Lower leg skin (tissue), 4 donors: ENCODE measurements at regions not wholly inside any gene's neighbourhood (a gene's known extent, or its start where the extent isn't known, plus 50 kb on each side); places are given as distances from the start of the nearest gene placed in this dataset.

ENCODE experiments used
- DNase-seq, 2 donors: peaks; one replicate each; pipeline ENCODE4 v3.0.0-alpha.2; 2019; ENCODE audit warnings: low spot score in 2 of 2
- H3K4me3 ChIP-seq: fragments of 200-600 bp; sonication (generic); 2 replicates; pipeline ENCODE4 v1.5.1; 2017; ENCODE audit warnings: mild to moderate bottlenecking, low read depth; ENCODE audit not compliant: poor library complexity, severe bottlenecking
- POLR2A ChIP-seq, 2 donors: fragments of 450-650 bp; IDR thresholded peaks; one replicate each; pipeline ENCODE4 v1.6.1; 2016 to 2017; ENCODE audit warnings: antibody characterized with exemption in 2 of 2, mild to moderate bottlenecking in 1 of 2, moderate library complexity in 1 of 2
- WGBS, 2 donors: methylation state at CpG; one replicate each; pipeline ENCODE4 v1.1.5; 2018; 5-methylcytosine and 5-hydroxymethylcytosine counted together
- intact Hi-C: fragments of 100-400 bp; cut with DNase I; formaldehyde crosslinking; loops from one replicate; pipeline ENCODE4 v1.15.0; 2023; ENCODE audit warnings: low total_unique reads
- TF ChIP-seq, protein P1 (sequence below), 3 donors: fragments of 450-650 bp; IDR thresholded peaks; one replicate each; pipeline ENCODE4 v1.5.1; 2016; ENCODE audit warnings: antibody characterized with exemption in 3 of 3, mild to moderate bottlenecking in 3 of 3, moderate library complexity in 2 of 3

DNA sequence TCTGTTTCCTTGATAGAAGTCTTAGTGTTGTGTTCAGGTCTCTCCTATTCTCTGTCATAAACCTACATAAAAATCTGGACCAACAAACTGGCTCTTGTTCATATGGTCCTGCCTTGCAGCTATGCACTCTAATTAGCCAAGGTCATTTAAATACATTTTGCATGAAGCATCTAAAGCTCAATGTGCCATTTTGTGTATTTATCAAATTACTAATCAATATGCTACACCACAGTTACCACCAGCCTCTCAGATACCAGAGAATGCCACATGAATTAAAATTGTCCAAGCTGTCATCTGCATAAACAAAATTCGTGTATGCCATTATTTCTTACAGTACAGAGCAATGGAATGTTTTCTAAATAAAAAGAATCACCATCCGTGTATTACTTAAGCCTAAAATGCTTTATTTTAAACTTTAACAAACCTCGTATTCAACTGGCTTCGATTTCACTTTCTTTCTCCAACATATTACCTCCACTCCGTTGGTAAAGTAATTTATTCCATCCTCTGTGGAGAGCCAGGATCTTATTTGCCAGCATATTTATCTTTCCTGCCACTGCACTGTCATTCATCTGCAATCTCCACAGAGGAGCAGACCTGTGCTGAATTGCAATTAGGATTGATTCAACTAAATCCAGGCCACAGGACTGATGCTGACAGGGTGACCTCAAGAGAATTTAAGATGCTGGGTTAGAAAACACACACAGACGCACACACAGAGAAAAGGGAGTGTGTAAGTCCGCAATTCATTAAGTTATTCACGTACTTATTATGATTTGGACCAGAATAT, 284.1 kb upstream of the FOXG1 start:
- TF ChIP-seq, protein P1, sequence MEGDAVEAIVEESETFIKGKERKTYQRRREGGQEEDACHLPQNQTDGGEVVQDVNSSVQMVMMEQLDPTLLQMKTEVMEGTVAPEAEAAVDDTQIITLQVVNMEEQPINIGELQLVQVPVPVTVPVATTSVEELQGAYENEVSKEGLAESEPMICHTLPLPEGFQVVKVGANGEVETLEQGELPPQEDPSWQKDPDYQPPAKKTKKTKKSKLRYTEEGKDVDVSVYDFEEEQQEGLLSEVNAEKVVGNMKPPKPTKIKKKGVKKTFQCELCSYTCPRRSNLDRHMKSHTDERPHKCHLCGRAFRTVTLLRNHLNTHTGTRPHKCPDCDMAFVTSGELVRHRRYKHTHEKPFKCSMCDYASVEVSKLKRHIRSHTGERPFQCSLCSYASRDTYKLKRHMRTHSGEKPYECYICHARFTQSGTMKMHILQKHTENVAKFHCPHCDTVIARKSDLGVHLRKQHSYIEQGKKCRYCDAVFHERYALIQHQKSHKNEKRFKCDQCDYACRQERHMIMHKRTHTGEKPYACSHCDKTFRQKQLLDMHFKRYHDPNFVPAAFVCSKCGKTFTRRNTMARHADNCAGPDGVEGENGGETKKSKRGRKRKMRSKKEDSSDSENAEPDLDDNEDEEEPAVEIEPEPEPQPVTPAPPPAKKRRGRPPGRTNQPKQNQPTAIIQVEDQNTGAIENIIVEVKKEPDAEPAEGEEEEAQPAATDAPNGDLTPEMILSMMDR (IDR thresholded peaks at IDR 0.05) = no peak
- TF ChIP-seq POLR2A (IDR thresholded peaks at IDR 0.05) = no peak
- 65 to 67% methylated on average over 8 of the region's 8 CpGs for WGBS, 2 donors
- intact Hi-C loops = no loop called here

DNA sequence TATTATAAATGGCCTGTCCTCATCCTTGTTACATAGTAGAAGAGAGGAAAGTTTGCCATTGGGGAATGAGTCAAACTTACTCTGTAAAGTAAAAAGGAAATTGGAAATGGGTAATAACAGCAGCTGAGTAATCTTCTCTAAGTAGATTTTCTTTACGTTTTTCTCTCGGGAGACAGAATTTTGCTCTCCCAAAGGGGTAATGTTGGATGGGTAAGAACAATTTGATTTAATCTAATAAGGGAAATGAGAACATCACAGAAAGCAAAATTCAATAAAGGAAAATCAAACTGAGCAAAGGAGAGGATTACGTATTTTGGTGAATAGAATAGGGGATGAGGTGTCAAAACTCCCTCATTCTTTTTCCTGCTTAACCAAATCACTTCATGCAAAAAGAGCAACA, 283.1 kb upstream of the FOXG1 start:
- WGBS, 2 donors = 89% methylated on average over 3 of the region's 3 CpGs
- DNase-seq = no peak
- no peak overlapping the region for H3K4me3 ChIP-seq
- TF ChIP-seq POLR2A (IDR thresholded peaks at IDR 0.05) = no peak
- TF ChIP-seq, protein P1 (IDR thresholded peaks at IDR 0.05) = no peak
- intact Hi-C loops = no loop called here

More for the DNA sequence above, 284.1 kb upstream of the FOXG1 start:
- no peak overlapping the region for H3K4me3 ChIP-seq
- DNase-seq = no peak

DNA sequence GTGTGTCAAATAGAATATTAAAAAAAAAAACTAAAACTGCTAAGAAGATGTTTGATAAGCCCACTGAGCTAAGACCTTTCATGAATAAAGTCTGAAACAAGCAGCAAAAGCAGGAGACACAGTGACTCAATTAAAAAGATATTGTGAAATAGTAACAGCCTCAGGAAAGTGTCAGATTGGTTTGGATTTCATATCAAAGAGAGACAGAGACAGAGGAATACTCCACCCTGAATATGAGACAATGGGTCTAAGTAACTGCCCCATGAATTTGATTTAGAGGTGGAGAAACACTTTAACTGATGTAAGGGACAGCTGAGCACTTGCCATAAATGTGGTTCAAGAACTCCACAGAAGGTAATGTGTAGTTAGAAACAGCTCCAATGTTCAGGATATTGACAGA, 277.9 kb upstream of the FOXG1 start:
- no peak for TF ChIP-seq POLR2A (IDR thresholded peaks at IDR 0.05)
- TF ChIP-seq, protein P1 (IDR thresholded peaks at IDR 0.05) = no peak
- DNase-seq = no peak
- intact Hi-C loops = no loop called here

DNA sequence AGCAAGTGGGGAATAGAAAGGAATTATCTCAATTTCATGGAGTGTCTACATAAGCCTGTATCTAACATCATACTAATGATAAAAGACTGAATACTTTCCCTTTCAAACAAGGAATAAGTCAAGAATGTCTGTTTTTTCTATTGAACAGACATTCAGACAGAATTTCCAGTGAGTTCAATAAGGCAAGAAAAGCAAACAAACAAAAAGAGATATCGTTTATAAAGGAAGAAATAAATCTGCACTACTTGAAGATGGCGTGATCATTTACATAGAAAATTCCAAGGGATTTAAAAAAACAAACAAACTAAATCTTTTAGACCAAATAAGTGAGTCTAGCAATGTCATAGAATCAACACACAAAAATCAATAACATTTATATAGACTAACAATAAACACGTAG, 273.1 kb upstream of the FOXG1 start:
- 71 to 90% methylated on average over 3 of the region's 3 CpGs for WGBS, 2 donors

More for the DNA sequence above, 277.9 kb upstream of the FOXG1 start:
- no peak overlapping the region for H3K4me3 ChIP-seq

DNA sequence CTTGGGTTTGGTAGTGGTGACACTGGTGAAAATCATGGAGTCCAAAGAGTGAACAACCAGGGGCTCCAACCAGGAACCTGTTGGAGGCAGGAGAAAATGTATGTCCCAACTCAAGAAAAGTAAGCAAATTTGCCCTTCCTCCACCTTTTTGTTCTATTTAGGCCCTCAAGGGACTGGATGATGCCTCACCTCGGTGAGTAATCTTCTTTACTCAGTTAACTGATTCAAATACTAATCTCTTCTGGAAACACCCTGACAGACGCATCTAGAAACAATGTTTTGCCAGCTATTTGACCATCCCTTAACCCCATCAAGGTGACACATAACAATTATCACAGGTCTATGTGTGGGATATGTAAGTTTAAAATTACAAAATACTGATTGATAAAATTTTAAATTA, 272.4 kb upstream of the FOXG1 start:
- no peak for DNase-seq
- TF ChIP-seq POLR2A (IDR thresholded peaks at IDR 0.05) = no peak
- TF ChIP-seq, protein P1 (IDR thresholded peaks at IDR 0.05) = no peak
- H3K4me3 ChIP-seq = no peak overlapping the region
- WGBS, 2 donors = 41 to 59% methylated on average over 2 of the region's 2 CpGs
- intact Hi-C loops = no loop called here

More for the DNA sequence above, 273.1 kb upstream of the FOXG1 start:
- intact Hi-C loops = no loop called here
- no peak overlapping the region for H3K4me3 ChIP-seq
- TF ChIP-seq, protein P1 (IDR thresholded peaks at IDR 0.05) = no peak
- no peak for TF ChIP-seq POLR2A (IDR thresholded peaks at IDR 0.05)
- no peak for DNase-seq

DNA sequence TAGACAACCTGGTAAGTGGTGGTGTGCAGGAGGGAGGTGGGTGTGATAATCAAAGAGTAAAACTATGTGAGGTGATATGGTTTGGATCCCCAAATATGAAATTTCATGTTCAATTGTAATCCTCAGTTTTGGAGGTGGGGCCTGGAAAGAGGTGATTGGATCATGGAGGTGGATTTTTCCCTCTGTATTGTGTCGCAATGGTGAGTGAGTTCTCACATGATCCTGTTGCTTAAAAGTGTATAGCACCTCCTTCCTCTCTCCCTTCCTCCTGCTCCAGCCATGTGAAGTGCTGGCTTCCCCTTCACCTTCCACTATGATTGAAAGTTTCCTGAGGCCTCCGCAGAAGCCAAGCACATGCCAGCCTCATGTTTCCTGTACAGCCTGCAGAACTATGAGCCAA, 270.2 kb upstream of the FOXG1 start:
- no peak for DNase-seq
- H3K4me3 ChIP-seq = no peak overlapping the region
- intact Hi-C loops = no loop called here
- WGBS, 2 donors = 65 to 66% methylated on average over 2 of the region's 2 CpGs
- TF ChIP-seq, protein P1 (IDR thresholded peaks at IDR 0.05) = no peak
- TF ChIP-seq POLR2A (IDR thresholded peaks at IDR 0.05) = no peak
